SK-N-SH treated with all-trans-retinoic acid at 6 μM for 48 hours (cell line): ENCODE measurements at regions not wholly inside any gene's neighbourhood (a gene's known extent, or its start where the extent isn't known, plus 50 kb on each side); places are given as distances from the start of the nearest gene placed in this dataset.

ENCODE experiments used
- BACH2 ChIP-seq: fragments of 250-450 bp; sonication (Bioruptor Pico); IDR thresholded peaks from 2 replicates; pipeline ENCODE4 v1.9.0; 2021; ENCODE audit warnings: mild to moderate bottlenecking, borderline replicate concordance
- CSDC2 ChIP-seq: fragments of 250-450 bp; sonication (Bioruptor Pico); IDR thresholded peaks from 2 replicates; pipeline ENCODE4 v1.5.0; 2020; ENCODE audit warnings: mild to moderate bottlenecking, moderate library complexity
- ESRRG ChIP-seq: fragments of 250-450 bp; sonication (Bioruptor Pico); IDR thresholded peaks from 2 replicates; pipeline ENCODE4 v1.6.1; 2021; ENCODE audit warnings: mild to moderate bottlenecking
- OSR1 ChIP-seq: fragments of 250-450 bp; sonication (Bioruptor Pico); IDR thresholded peaks from 2 replicates; pipeline ENCODE4 v1.8.0; 2022; ENCODE audit warnings: moderate library complexity, mild to moderate bottlenecking, inconsistent platforms
- RARB ChIP-seq: fragments of 250-450 bp; sonication (Bioruptor Pico); IDR thresholded peaks from 2 replicates; pipeline ENCODE4 v1.8.0; 2021; ENCODE audit warnings: mild to moderate bottlenecking, moderate library complexity
- TOX ChIP-seq: fragments of 250-450 bp; sonication (Bioruptor Pico); IDR thresholded peaks from 2 replicates; pipeline ENCODE4 v1.8.0; 2021; ENCODE audit warnings: mild to moderate bottlenecking, moderate library complexity, borderline replicate concordance
- ZFP30 ChIP-seq: fragments of 450-650 bp; formaldehyde crosslinking; IDR thresholded peaks from 2 replicates; pipeline ENCODE4 v1.5.0; 2022; ENCODE audit warnings: mild to moderate bottlenecking, moderate library complexity
- ZNF565 ChIP-seq: fragments of 450-650 bp; formaldehyde crosslinking; conservative IDR thresholded peaks from 2 replicates; pipeline ENCODE4 v1.5.0; 2020; ENCODE audit warnings: low read depth, mild to moderate bottlenecking, moderate library complexity
- ZNF70 ChIP-seq: fragments of 450-650 bp; formaldehyde crosslinking; IDR thresholded peaks from 2 replicates; pipeline ENCODE4 v1.5.0; 2020; ENCODE audit warnings: mild to moderate bottlenecking, moderate library complexity
- ZNF8 ChIP-seq: fragments of 450-650 bp; formaldehyde crosslinking; IDR thresholded peaks from 2 replicates; pipeline ENCODE4 v1.5.0; 2020; ENCODE audit warnings: mild to moderate bottlenecking, moderate library complexity
- TF ChIP-seq, protein P1 (sequence below): fragments of 250-450 bp; sonication (Bioruptor Pico); IDR thresholded peaks from 2 replicates; pipeline ENCODE4 v1.5.1; 2020; ENCODE audit warnings: low read depth, mild to moderate bottlenecking, moderate library complexity
- TF ChIP-seq, protein P2 (sequence below): fragments of 250-450 bp; sonication (Bioruptor Pico); IDR thresholded peaks from 2 replicates; pipeline ENCODE4 v1.8.0; 2020; ENCODE audit warnings: mild to moderate bottlenecking, moderate library complexity, borderline replicate concordance
- TF ChIP-seq, protein P3 (sequence below): fragments of 250-450 bp; sonication (Bioruptor Pico); IDR thresholded peaks from 2 replicates; pipeline ENCODE4 v1.5.1; 2021; ENCODE audit warnings: mild to moderate bottlenecking, moderate library complexity

DNA sequence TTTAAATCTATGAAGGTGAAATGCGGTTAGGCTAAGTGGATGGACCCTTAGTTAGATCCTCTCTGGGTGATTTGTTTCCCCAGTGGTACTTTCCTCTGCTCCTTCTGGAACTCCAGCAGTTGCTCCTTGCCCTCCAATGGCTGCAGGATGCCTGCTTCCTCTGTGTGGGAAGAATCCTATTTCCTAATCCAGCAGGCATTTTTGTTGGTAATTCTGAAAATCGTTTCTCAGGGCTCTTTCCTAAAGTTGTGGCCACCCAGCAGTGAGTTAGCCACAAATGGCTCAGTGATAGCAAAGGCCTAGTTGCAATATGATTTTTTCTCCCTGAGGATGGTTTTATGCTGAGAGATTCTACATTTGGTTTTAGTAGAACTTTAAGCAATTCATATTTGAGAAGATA lies 332.3 kb upstream of the C2CD4B start:
- TF ChIP-seq RARB (CRISPR knock-in tag) (no peak), ZNF8 (CRISPR knock-in tag) (no peak), TOX (CRISPR knock-in tag) (no peak), ZFP30 (no peak), BACH2 (CRISPR knock-in tag) (no peak), ZNF565 (no peak), CSDC2 (no peak), ESRRG (no peak), OSR1 (CRISPR knock-in tag) (no peak), ZNF70 (CRISPR knock-in tag) (no peak)
- TF ChIP-seq, protein P1, sequence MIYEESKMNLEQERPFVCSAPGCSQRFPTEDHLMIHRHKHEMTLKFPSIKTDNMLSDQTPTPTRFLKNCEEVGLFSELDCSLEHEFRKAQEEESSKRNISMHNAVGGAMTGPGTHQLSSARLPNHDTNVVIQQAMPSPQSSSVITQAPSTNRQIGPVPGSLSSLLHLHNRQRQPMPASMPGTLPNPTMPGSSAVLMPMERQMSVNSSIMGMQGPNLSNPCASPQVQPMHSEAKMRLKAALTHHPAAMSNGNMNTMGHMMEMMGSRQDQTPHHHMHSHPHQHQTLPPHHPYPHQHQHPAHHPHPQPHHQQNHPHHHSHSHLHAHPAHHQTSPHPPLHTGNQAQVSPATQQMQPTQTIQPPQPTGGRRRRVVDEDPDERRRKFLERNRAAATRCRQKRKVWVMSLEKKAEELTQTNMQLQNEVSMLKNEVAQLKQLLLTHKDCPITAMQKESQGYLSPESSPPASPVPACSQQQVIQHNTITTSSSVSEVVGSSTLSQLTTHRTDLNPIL (CRISPR knock-in tag), result no peak
- TF ChIP-seq, protein P2, sequence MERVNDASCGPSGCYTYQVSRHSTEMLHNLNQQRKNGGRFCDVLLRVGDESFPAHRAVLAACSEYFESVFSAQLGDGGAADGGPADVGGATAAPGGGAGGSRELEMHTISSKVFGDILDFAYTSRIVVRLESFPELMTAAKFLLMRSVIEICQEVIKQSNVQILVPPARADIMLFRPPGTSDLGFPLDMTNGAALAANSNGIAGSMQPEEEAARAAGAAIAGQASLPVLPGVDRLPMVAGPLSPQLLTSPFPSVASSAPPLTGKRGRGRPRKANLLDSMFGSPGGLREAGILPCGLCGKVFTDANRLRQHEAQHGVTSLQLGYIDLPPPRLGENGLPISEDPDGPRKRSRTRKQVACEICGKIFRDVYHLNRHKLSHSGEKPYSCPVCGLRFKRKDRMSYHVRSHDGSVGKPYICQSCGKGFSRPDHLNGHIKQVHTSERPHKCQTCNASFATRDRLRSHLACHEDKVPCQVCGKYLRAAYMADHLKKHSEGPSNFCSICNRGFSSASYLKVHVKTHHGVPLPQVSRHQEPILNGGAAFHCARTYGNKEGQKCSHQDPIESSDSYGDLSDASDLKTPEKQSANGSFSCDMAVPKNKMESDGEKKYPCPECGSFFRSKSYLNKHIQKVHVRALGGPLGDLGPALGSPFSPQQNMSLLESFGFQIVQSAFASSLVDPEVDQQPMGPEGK, result no peak
- TF ChIP-seq, protein P3, sequence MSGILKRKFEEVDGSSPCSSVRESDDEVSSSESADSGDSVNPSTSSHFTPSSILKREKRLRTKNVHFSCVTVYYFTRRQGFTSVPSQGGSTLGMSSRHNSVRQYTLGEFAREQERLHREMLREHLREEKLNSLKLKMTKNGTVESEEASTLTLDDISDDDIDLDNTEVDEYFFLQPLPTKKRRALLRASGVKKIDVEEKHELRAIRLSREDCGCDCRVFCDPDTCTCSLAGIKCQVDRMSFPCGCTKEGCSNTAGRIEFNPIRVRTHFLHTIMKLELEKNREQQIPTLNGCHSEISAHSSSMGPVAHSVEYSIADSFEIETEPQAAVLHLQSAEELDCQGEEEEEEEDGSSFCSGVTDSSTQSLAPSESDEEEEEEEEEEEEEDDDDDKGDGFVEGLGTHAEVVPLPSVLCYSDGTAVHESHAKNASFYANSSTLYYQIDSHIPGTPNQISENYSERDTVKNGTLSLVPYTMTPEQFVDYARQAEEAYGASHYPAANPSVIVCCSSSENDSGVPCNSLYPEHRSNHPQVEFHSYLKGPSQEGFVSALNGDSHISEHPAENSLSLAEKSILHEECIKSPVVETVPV (CRISPR knock-in tag), result no peak
